CD4-positive, alpha-beta T cell treated with Interleukin-4 for 4 hours (primary cell): ENCODE measurements at regions not wholly inside any gene's neighbourhood (a gene's known extent, or its start where the extent isn't known, plus 50 kb on each side); places are given as distances from the start of the nearest gene placed in this dataset.
"Not testable (repeated sequence)": the region's sequence is repeated elsewhere in the genome, so short reads cannot be mapped to it uniquely, and the experiment has no call there.

Experiments
- DNase-seq: peaks from one replicate; pipeline ENCODE4 v3.0.0-alpha.2; 2020

GRCh38 chr1:83064589-83065242 is 934.2 kb downstream of the TTLL7 start:
- no peak for DNase-seq

- DNase-seq: no peak
These were observed 938.1 kb downstream of the TTLL7 start for GRCh38 chr1:83060651-83061390.

- no peak for DNase-seq
These were observed 938.7 kb downstream of the TTLL7 start for GRCh38 chr1:83060221-83060620.

GRCh38 chr1:83058327-83058726 is 940.6 kb downstream of the TTLL7 start:
- DNase-seq: no peak

GRCh38 chr1:83055391-83056170 is 943.4 kb downstream of the TTLL7 start:
- no peak for DNase-seq

- no peak for DNase-seq
These were observed 945.5 kb downstream of the TTLL7 start for GRCh38 chr1:83053446-83053845.

- no peak for DNase-seq
These were observed 946.1 kb downstream of the TTLL7 start for GRCh38 chr1:83052865-83053264.

GRCh38 chr1:83051053-83051452 is 947.9 kb downstream of the TTLL7 start:
- not testable (repeated sequence) for DNase-seq

- no peak for DNase-seq
These were observed 955.7 kb downstream of the TTLL7 start for GRCh38 chr1:83043244-83043643.

- not testable (repeated sequence) for DNase-seq
These were observed 959.8 kb downstream of the TTLL7 start for GRCh38 chr1:83039091-83039490.

GRCh38 chr1:83034851-83035250 is 964.1 kb downstream of the TTLL7 start:
- DNase-seq: no peak

GRCh38 chr1:83033682-83034081 is 965.2 kb downstream of the TTLL7 start:
- no peak for DNase-seq

GRCh38 chr1:83029916-83030315 is 969.0 kb downstream of the TTLL7 start:
- no peak for DNase-seq

GRCh38 chr1:83029050-83029449 is 969.9 kb downstream of the TTLL7 start:
- no peak for DNase-seq

GRCh38 chr1:83028467-83028866 is 970.5 kb downstream of the TTLL7 start:
- no peak for DNase-seq

GRCh38 chr1:83027511-83027910 is 971.4 kb downstream of the TTLL7 start:
- no peak for DNase-seq

GRCh38 chr1:83026745-83027144 is 972.2 kb downstream of the TTLL7 start:
- no peak for DNase-seq

- DNase-seq: no peak
These were observed 974.6 kb downstream of the TTLL7 start for GRCh38 chr1:83024251-83024767.

GRCh38 chr1:83023212-83023611 is 975.7 kb downstream of the TTLL7 start:
- DNase-seq: no peak

- DNase-seq: no peak
These were observed 976.7 kb downstream of the TTLL7 start for GRCh38 chr1:83022206-83022605.

- no peak for DNase-seq
These were observed 981.2 kb downstream of the TTLL7 start for GRCh38 chr1:83017701-83018100.

GRCh38 chr1:83017276-83017675 is 981.7 kb downstream of the TTLL7 start:
- DNase-seq: no peak

- DNase-seq: no peak
These were observed 982.5 kb downstream of the TTLL7 start for GRCh38 chr1:83016354-83016849.
